Right ventricle myocardium superior (tissue), 1 donor: ENCODE measurements at regions not wholly inside any gene's neighbourhood (a gene's known extent, or its start where the extent isn't known, plus 50 kb on each side); places are given as distances from the start of the nearest gene placed in this dataset.
"Not testable (repeated sequence)": the region's sequence is repeated elsewhere in the genome, so short reads cannot be mapped to it uniquely, and the experiment has no call there.

Source experiments
- ATAC-seq: fragments of 200-7000 bp; cut with Tn5 transposase; one replicate; pipeline ENCODE4 v1.9.1; 2020; ENCODE audit warnings: mild to moderate bottlenecking; ENCODE audit not compliant: poor library complexity
- DNase-seq: peaks from one replicate; pipeline ENCODE4 v3.0.0-alpha.2; 2020
- intact Hi-C: fragments of 100-400 bp; cut with DNase I; formaldehyde crosslinking; loops from one replicate; pipeline ENCODE4 v1.11.2; 2022
- donor health status: DM: no; HTN: yes; CAD: no; lungs with severe emphysema.

DNA sequence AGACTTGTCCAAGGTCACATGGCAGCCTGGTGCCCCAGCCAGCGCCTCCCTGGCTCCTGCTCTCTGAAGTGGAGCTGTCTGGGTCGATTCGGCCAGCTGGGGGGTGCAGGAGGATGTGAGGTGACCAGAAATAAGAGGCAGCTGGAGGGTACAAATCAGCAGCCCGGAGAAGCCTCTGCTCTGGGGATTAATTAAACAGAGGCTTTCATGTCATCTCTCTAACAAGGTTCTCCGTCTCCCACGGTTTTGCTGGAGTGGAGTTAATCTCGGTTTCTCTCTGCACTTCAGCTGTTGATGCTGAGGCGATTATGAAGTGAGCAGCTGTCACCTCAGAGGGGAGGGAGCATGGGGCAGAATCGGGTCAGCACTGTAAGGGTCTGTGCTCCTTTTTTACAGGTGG, 236.8 kb downstream of the TLE3 start:
- intact Hi-C loops, result no loop called here
- DNase-seq, result no peak
- ATAC-seq, result no peak

DNA sequence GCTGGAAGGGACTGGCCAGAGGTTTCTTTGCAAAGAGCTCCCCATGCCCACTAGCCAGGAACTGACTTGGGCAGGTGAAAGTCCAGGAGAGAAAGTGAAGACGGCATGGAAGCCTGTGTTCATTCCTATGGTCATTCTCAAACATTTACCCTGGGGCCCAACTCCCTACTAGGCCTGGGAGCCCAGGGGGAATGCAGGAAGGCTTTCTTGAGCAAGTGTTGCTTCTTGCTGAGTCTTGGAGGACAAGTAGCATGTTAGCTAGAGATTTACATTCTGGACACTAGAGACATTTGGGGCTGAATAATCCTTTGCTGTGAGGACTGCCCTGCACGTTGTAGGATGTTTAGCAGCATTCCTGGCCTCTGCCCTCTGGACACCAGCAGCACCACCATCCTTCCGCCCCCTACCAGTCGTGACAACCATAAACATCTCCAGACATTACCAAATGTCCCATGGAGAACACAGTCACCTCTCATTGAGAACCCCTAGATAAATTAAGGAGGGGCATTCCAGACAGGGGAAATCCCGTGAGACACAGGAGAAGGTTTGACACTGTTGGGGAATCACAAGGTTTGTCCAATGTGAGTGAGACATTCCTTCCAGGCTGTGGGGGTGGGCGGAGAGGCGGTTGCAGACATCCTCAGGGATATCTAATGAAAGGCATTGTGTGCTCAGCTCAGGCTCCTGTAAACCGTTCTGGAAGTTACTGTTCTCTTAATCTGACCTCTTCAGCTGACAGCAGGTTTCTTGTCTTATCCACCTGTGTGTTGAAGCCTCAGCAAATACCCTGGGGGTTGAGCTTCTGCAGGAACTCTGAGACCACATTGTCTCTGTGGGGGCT, 236.2 kb downstream of the TLE3 start:
- DNase-seq, result no peak
- ATAC-seq, result no peak
- intact Hi-C loops, result no loop called here

DNA sequence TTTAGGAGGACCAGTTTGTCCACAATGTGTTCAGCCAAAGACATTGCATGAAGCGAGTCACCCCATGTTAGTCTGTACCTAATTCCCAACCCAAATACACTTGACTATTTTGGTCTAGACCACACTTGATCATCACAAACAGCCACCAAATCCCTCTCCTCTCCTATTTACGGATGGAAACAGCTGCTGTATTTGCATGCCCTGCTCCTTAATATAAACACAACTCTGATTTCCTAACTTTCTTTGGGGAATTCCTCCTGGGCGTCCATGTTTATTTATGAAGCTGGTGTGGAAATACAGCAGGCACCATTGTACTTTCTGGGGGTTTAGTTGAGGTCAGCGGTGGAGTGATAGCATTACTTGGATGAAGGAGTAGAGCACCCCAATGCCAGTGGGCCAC, 235.2 kb downstream of the TLE3 start:
- DNase-seq, result no peak
- intact Hi-C loops, result no loop called here
- no peak for ATAC-seq

DNA sequence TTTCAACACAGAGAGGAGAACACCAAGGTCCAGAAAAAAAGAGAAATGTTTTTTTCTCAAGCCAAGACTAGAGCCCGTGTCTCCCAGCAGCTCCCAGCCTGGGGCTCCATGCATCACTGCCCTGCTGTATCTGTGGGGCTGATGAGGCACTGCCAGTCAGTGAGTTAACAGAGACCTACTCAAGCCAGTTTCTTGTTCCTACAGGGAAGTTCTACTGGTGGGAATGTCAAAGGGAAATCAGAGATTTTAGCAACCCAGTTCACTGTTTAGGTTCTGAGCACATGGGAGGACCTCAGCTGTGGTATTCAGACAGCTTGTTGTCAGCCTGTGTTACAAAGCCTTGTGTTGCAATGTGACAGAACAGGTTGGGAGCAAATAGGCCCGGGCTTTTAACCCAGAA, 234.3 kb downstream of the TLE3 start:
- ATAC-seq (no peak), DNase-seq (no peak)
- intact Hi-C loops, result no loop called here

DNA sequence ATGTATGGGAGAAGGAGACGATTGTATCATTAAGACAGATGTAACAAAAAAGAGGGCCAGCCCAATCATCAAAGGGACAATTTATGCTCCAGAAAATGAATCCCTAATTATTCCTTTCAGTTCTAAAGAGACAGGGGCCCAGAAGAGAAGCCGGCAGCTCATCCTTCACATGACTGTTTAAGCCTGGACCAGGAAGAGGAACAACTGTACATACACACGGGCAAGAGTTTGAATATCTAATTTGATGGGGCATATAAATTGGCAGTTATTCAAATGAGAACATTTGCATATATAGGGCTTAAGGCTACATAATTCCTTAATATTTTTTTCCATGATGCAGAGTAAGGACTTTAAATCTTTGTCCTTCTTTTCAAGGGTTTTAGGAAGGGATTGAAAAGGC, 232.3 kb downstream of the TLE3 start:
- intact Hi-C loops, result no loop called here
- ATAC-seq (no peak), DNase-seq (no peak)

DNA sequence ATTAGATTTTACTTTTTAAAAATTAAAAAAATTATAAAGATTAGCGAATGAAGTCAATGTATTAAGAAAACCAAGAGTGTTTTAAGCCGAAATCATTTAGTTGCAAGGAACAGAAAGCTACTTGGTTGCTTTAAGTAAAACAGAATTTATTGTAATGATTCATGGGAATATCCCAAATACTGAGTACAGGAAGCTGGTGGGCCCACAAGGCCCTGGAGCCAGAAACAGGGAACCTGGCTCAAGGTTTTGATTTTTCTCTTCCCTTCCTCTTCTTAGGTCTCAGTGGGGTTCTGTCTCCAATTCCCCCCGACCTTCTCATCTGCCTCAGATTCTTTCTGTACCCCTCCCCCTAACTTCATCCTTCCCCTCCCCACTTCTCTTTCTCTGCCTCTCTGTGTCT, 229.0 kb downstream of the TLE3 start:
- intact Hi-C loops, result no loop called here
- DNase-seq (no peak), ATAC-seq (no peak)

DNA sequence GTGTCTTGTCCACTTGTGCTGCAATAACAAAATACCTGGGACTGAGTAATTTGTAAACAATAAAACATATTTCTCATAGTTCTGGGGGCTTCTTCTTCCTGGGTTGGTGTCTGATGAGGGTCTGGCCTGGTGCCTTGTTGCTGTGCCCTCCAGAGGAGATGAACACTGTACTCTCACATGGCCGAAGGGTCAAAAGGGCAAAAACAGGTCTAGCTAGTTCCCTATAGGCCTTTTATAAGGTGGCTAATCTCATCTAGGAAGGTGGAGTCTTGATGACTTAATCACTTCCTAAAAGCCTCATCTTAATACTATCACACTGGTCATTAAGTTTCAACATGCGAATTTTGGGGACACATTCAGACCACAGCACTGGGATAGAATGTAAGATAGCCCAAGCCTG, 228.4 kb downstream of the TLE3 start:
- DNase-seq (no peak), ATAC-seq (no peak)
- intact Hi-C loops, result no loop called here

DNA sequence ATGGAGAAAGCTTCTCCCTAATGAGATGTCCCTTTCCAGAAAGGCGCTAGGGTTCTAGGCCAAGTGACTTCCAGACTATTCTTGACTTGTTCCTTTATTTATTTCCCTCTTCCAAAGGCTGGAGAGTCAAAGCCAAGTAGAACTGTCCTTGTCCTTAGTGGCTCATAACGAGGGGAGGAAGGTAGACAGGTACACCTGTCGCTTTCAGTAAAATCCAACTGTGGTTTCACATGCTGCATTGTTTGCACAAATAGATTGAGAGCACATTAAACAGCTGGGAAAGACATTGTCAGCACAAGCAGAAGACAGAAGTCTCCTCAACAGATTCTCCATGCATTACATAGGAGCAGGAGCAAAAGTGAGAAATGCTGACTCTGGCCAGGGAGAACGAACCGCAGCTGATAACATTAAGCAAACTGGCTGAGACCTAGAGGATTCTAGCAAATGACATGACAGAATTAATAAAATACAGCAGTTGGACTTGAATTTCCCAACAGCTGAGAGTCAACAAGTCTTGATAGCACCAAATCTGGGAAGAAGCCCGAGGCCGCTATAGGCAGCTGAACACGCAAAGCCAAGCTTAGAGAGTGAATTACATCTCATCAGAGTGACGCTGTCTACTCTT, 227.7 kb downstream of the TLE3 start:
- ATAC-seq (no peak), DNase-seq (no peak)
- intact Hi-C loops, result no loop called here

DNA sequence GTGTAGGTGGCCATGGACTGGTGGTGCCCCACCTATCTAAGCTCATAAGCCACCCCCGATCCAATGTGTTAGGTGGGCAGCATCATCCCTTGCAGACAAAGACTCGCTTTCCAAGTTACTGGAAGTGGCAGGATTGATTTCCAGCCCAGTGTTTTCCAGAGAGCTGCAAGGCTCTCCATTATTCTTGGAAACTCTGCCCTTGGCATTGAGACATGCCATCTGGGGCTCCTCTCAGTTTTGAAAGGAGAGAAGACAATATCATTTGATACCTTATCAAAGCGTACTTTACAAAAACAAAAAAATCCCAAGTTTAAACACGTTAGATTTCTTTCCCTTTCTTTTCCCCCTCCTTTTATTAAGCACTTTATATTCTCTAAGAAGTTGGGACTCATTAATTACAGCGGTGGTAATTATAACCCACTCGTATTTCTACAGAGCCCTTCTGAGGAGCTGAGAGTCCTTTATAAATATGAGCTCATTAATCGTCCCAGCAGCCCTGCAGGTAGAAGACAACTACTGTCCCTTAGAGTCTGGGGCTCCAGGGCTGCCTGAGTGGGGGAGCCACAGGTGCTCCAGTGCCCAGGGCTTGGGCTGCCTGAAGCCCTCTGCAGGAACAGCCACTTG, 226.1 kb downstream of the TLE3 start:
- DNase-seq (no peak), ATAC-seq (no peak)
- intact Hi-C loops, result no loop called here

DNA sequence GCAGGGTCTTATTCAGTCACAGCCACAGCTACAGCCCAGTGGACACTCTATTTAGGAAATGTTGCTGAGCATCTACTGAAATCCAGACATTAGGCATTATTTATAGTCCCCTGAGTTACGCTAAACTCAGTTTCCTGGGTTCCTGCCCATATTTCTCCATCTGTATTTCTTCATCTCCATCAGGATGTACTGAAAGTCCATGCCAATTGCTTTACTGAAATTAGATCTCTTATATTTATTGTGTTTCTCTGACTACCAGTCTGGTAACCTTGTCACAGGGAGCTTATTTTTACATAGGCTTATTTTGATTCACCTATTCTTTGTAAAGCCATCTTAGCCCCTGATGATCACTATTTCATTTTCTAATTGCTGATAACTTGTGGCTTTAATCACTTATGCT, 223.9 kb downstream of the TLE3 start:
- DNase-seq (no peak), ATAC-seq (no peak)
- intact Hi-C loops, result no loop called here

DNA sequence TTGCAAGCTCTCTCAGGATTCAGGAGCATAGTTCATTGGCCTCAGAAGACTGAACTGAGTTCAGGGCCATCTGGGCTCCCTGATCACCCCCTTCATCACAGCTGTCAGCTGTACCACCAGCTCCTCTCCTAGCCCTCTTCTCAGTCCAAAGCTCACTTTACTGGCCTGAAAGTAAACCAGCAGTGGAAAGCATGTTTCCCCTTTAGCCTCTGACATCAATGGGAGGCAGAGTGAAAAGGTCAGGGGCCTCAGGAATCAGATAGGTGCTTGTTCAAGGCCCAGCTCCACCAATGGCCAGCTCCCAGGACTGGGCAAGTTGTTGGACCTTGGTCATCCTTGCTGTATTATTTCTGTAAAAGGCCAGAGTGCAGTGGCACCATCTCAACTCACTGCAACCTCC, 223.4 kb downstream of the TLE3 start:
- no peak for ATAC-seq
- intact Hi-C loops, result no loop called here
- DNase-seq, result no peak

DNA sequence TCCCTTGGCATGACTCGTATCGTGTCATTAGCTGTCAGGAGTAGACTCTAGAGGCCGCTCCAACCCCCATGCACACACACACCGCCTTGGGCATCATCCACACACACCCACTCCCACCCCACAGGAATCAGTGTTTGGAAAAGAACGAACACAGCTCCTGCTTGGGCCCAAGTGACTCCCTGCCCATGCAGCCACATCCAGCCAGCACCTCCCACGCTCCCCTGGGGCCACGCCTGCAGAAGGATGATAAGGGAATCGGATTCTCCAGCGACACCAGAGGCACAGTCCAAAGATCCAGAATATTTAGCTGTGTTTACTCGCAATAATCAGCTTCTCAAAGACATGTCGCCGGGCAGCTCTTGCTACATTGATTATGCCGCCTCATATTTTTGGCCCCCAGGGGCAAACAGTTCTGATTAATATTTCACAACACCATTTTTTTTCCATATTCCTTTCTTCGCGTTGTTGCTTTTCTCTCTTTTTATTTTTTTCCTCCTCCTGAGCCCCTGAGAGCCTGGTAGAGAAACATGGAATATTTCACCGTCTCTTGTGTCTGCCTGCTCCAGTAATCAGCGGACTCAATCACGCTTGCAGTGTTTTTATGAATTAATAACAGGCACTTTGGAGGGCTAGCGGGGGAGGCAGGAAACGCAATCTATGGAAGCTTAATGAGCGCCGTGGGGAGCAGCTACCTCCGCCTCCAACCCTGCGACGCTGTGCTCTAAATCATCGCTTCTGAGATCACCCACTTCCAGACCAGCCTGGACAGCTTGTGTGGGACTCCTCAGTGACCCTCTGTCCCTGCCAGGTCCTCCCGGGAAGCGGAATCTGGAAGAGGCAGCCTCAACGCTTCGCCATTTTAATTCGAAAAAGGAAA, 221.4 kb downstream of the TLE3 start:
- intact Hi-C loops, result no loop called here
- ATAC-seq, result no peak
- no peak for DNase-seq

DNA sequence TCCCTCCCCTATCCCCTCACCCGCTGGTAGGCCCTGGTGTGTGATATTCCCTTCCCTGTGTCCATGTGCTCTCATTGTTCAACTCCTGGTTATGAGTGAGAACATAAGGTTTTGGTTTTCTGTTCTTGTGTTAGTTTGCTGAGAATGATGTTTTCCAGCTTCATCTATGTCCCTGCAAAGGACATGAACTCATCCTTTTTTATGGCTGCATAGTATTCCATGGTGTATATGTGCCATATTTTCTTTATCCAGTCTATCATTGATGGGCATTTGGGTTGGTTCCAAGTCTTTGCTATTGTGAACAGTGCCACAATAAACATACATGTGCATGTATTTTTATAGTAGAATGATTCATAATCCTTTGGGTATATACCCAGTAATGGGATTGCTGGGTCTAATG, 217.8 kb downstream of the TLE3 start:
- DNase-seq, ATAC-seq, intact Hi-C loops: not testable (repeated sequence)

DNA sequence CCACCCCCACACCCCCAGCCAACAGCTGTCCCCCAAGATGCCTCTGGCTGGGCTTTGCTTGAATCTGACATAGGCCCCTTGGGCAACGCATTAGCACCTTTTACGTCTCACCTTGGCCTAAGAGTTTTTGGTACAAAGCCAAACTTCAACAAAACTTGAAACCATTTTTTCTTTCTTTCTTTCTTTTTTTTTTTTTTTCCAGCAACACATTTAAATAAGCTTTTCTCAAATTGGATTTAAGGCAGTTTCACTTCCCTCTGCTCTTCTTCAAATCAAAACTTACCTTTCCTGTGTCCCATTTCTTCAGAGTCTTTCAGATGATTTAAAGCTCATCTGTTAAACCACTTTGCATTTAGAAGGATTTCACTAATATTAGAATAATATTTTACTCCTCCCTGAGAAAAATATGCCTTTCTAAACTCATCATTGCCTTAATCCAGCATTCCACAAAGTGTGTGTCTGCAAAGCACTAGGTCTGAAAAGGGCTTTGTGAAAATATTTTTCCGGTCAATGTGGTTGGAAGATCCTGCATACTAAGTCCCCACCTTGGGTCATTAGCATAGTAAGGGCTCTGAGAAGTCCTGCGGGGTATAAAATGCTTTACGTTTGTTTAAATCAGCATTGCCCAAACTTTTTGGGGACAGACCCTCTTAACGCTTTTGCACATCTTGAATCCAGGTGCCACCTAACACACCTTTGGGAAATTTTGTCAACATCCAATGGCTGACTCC, 217.0 kb downstream of the TLE3 start:
- intact Hi-C loops, result no loop called here

DNA sequence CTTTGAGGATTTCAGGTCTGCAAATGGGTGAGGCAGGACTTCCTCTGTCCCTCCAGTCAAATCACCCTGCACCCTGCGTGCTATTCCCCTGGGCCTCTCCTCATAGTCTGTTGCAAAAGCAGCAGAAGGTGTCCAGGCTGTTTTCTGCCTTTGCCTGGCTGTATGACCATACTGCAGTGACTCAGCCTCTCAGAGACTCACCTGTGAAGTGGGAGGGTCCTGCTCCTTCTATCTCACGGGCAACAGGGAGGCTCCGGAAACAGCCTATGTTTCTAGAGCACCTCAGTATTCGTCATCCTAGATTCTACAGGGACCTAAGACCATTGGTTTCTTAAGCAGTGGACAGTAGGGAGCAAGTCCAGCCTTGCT, 216.4 kb downstream of the TLE3 start:
- no peak for DNase-seq
- intact Hi-C loops, result no loop called here
- ATAC-seq, result no peak

More for the DNA sequence above, 217.0 kb downstream of the TLE3 start:
- ATAC-seq (no peak), DNase-seq (no peak)

DNA sequence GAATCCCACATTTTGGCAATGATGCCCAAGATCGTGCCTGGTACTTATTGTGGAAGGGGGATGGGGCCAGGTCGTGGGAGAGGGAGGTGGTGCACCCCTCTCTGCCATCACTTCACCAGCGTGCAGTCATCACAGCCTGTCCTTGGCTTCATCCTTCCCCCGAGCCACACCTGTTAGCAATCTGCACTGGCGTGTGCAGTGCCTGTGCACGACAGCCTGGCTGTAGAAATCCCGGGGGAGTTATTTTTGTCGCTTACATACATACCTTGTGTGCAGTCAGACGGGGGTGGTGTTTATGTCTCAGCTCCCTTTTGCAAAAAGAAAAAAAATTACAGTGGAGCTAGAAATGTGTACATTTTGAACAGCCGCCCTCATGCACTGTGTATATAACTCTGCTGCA, 216.0 kb downstream of the TLE3 start:
- intact Hi-C loops, result no loop called here
- DNase-seq, result no peak
- no peak for ATAC-seq

DNA sequence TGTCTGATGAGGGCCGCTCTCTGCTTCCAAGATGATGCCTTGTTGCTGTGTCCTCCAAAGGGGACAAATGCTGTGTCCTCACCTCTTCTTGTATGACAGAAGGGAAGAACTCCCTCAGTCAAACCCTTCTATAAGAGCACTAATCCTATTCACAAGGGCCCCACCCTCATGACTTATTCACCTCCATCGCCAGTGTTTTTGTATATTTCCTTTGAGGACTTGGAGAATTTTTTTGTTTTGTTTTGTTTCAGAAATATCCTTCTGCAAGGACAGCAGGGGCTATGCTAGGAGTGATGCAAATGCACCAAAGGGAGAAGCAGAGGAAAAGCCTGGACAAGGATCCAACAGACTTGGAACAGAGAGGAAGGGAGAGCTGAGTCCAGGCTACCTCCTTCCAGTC, 214.4 kb downstream of the TLE3 start:
- ATAC-seq (no peak), DNase-seq (no peak)
- intact Hi-C loops, result no loop called here

DNA sequence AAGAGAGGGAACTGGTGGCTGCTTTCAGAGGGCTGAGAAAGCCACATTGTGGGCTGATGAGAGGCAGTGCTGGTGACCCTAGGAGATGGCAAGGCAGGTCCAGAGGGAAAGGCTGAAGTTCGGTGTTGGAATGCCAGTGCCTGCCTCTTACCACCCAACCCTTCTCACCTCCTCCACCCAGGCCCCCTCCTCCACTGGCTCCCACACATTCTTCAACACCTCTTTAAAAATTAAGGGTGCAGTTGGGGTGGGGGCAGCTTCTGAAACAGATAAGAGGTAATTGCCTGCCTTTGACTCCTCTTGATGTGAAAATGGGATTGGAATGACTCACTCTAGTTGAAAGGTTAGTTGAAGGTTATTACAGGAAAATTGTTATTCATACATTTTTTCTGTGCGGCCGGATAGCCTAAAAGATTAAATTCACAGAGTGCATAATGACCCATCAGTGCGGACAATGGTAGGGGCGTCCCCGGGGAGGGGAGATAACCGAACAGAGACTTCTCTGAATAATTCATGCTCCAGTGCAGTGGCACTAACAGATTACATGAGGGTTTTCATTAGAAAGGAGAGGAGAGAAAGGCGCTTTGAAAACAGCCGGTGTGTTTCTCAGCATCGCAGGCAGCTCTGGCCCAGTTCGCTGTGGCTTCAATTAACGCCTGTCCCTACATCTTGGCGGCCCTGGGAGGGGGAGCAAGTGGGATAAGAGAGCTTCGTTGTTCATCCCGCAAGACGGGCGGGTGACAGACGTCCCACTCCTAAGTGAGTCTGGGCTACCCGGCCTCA, 212.4 kb downstream of the TLE3 start:
- intact Hi-C loops, result no loop called here
- ATAC-seq (no peak), DNase-seq (no peak)
